ENCODE measurements at regions not wholly inside any gene's neighbourhood (a gene's known extent, or its start where the extent isn't known, plus 50 kb on each side); places are given as distances from the start of the nearest gene placed in this dataset.
A peak's percentile ranks its signal among the peaks of the same experiment; 100 is the strongest.
"Not testable (repeated sequence)": the region's sequence is repeated elsewhere in the genome, so short reads cannot be mapped to it uniquely, and the experiment has no call there.

DNA sequence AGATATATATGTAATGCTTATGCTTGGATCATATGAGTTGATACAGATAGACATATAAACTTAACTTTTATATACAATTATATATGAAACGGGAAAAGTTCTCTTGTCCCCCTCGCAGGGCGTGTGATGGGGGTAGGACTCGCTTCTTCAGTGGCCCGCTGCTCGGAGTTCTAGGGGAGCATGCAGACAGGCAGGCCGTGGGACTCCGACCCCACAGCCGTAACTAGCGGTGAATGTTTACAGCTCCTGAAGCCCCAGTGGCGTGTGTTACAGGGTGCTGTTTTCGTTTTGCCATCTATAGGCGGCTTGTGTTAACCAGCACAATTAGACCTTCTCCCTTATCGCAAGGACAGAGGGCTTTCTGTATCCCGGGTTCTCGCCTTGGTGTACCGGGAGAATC is 1899.8 kb downstream of the PCDH9 start:
- H3K56ac ChIP-seq (ENCODE audit: low read length): no peak overlapping the region
- no peak overlapping the region for H3K18ac ChIP-seq (ENCODE audit: low read length)
- WGBS (ENCODE audit: extremely low coverage, insufficient coverage, low lambda C conversion rate): no CpG with 5 or more reads among the region's 17 CpGs
- H3K4ac ChIP-seq (ENCODE audit: low read depth, low read length): no peak overlapping the region
- H3K4me1 ChIP-seq (ENCODE audit: control insufficient read depth, low read depth, low read length): no peaks in the 10 kb centered on the region
- no peak overlapping the region for H2BK5ac ChIP-seq (ENCODE audit: low read length)
- H3K23ac ChIP-seq (ENCODE audit: low read length): no peak overlapping the region
- no peak overlapping the region for H2BK15ac ChIP-seq (replicated peaks; ENCODE audit: low read depth)
- H3K79me1 ChIP-seq (ENCODE audit: low read length): no peaks in the 10 kb centered on the region
- no peak overlapping the region for H3K4me2 ChIP-seq (ENCODE audit: low read length)
- H3K4me3 ChIP-seq (ENCODE audit: low read length): no peak overlapping the region
- H3K79me2 ChIP-seq (ENCODE audit: control insufficient read depth, insufficient read depth, low read length): no peaks in the 10 kb centered on the region
- DNase-seq: no peak
- no peak overlapping the region for H2BK120ac ChIP-seq (ENCODE audit: low read depth, low read length)
- H3K27ac ChIP-seq (ENCODE audit: low read depth, low read length): no peak overlapping the region
- H4K8ac ChIP-seq (ENCODE audit: low read depth, low read length): no peak overlapping the region
- no peaks in the 10 kb centered on the region for H3K27me3 ChIP-seq (ENCODE audit: insufficient read depth, low read length, poor library complexity)
- no peaks in the 10 kb centered on the region for H3K36me3 ChIP-seq (ENCODE audit: control insufficient read depth, insufficient read depth, low read length)
- no peak overlapping the region for H4K5ac ChIP-seq (ENCODE audit: low read length)
- H2AK5ac ChIP-seq (ENCODE audit: low read length): no peak overlapping the region
- H3K9ac ChIP-seq (ENCODE audit: low read length): no peak overlapping the region

DNA sequence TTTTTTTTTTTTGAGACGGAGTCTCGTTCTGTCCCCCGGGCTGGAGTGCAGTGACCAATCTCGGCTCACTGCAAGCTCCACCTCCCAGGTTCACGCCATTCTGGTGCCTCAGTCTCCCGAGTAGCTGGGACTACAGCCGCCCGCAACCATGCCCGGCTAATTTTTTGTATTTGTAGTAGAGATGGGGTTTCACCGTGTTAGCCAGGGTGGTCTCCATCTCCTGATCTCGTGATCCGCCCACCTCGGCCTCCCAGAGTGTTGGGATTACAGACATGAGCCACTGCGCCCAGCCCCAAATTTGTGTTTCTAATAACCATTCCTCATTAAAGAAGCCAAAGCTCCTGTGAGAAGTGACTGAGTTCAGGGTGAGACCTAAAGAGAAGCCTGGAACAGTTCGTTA is 1906.9 kb downstream of the PCDH9 start:
- H2BK120ac ChIP-seq (ENCODE audit: low read depth, low read length); H3K79me2 ChIP-seq (ENCODE audit: control insufficient read depth, insufficient read depth, low read length); H3K56ac ChIP-seq (ENCODE audit: low read length); H3K27ac ChIP-seq (ENCODE audit: low read depth, low read length); H2BK5ac ChIP-seq (ENCODE audit: low read length); H3K27me3 ChIP-seq (ENCODE audit: insufficient read depth, low read length, poor library complexity); H3K4me1 ChIP-seq (ENCODE audit: control insufficient read depth, low read depth, low read length); DNase-seq; H4K8ac ChIP-seq (ENCODE audit: low read depth, low read length); H3K4ac ChIP-seq (ENCODE audit: low read depth, low read length); H3K4me2 ChIP-seq (ENCODE audit: low read length); H3K36me3 ChIP-seq (ENCODE audit: control insufficient read depth, insufficient read depth, low read length); H3K4me3 ChIP-seq (ENCODE audit: low read length); H4K5ac ChIP-seq (ENCODE audit: low read length); H3K23ac ChIP-seq (ENCODE audit: low read length); H2AK5ac ChIP-seq (ENCODE audit: low read length); H3K9ac ChIP-seq (ENCODE audit: low read length); H2BK15ac ChIP-seq (replicated peaks; ENCODE audit: low read depth); H3K79me1 ChIP-seq (ENCODE audit: low read length): not testable (repeated sequence)
- H3K18ac ChIP-seq (ENCODE audit: low read length): peak overlapping the region; percentile 39
- no CpG with 5 or more reads among the region's 15 CpGs for WGBS (ENCODE audit: extremely low coverage, insufficient coverage, low lambda C conversion rate)

DNA sequence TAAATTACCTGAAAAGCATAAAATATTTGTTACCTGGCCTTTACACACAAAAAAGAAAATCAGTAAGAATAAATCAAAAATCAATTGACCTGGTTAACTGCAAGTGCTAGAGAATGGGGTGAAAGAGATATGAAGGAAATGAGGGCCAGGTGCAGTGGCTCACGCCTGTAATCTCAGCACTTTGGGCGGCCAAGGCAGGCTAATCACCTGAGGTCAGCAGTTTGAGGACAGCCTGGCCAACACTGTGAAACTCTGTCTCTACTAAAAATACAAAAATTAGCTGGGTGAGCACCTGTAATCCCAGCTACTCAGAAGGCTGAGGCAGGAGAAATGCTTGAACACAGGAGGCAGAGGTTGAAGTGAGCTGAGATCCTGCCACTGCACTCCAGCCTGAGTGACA is 1908.7 kb downstream of the PCDH9 start:
- not testable (repeated sequence) for H3K4ac ChIP-seq (ENCODE audit: low read depth, low read length); H2AK5ac ChIP-seq (ENCODE audit: low read length); H3K79me2 ChIP-seq (ENCODE audit: control insufficient read depth, insufficient read depth, low read length); H3K4me2 ChIP-seq (ENCODE audit: low read length); H3K27ac ChIP-seq (ENCODE audit: low read depth, low read length); H2BK15ac ChIP-seq (replicated peaks; ENCODE audit: low read depth); DNase-seq; H3K79me1 ChIP-seq (ENCODE audit: low read length); H3K4me3 ChIP-seq (ENCODE audit: low read length); H3K27me3 ChIP-seq (ENCODE audit: insufficient read depth, low read length, poor library complexity); H4K8ac ChIP-seq (ENCODE audit: low read depth, low read length); H3K9ac ChIP-seq (ENCODE audit: low read length); H3K36me3 ChIP-seq (ENCODE audit: control insufficient read depth, insufficient read depth, low read length); H3K23ac ChIP-seq (ENCODE audit: low read length); H4K5ac ChIP-seq (ENCODE audit: low read length); H2BK120ac ChIP-seq (ENCODE audit: low read depth, low read length); H3K18ac ChIP-seq (ENCODE audit: low read length); H3K56ac ChIP-seq (ENCODE audit: low read length); H3K4me1 ChIP-seq (ENCODE audit: control insufficient read depth, low read depth, low read length); H2BK5ac ChIP-seq (ENCODE audit: low read length)
- WGBS (ENCODE audit: extremely low coverage, insufficient coverage, low lambda C conversion rate): no CpG with 5 or more reads among the region's 2 CpGs

DNA sequence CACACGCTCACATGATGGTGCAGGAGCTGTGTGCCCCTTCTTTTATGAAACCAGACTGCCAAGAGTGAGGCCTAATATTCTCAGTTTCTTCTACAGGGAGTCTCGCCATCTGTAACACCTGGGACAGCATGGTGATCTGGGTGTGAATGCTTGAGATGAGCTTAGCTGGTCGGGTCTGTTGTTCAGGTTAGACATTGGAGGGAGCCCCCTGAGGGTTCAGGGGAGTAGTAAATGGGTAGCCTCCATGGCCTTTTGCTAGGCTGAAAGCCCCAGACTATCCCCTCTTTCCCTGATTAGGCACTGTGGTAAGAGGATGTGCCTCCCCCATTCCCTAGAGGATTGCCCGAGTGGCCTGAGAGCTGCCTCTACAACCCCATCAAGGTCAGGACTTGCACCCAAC is 1916.1 kb downstream of the PCDH9 start:
- Histone ChIP-seq H2AK5ac (ENCODE audit: low read length) (no peak overlapping the region), H4K8ac (ENCODE audit: low read depth, low read length) (no peak overlapping the region), H2BK5ac (ENCODE audit: low read length) (no peak overlapping the region), H4K5ac (ENCODE audit: low read length) (no peak overlapping the region), H2BK15ac (replicated peaks; ENCODE audit: low read depth) (no peak overlapping the region), H3K79me1 (ENCODE audit: low read length) (no peaks in the 10 kb centered on the region), H3K4ac (ENCODE audit: low read depth, low read length) (no peak overlapping the region), H3K36me3 (ENCODE audit: control insufficient read depth, insufficient read depth, low read length) (no peaks in the 10 kb centered on the region), H3K4me3 (ENCODE audit: low read length) (no peak overlapping the region), H3K4me1 (ENCODE audit: control insufficient read depth, low read depth, low read length) (no peaks in the 10 kb centered on the region), H3K56ac (ENCODE audit: low read length) (no peak overlapping the region), H3K27me3 (ENCODE audit: insufficient read depth, low read length, poor library complexity) (no peaks in the 10 kb centered on the region), H3K4me2 (ENCODE audit: low read length) (no peak overlapping the region), H3K23ac (ENCODE audit: low read length) (no peak overlapping the region), H2BK120ac (ENCODE audit: low read depth, low read length) (no peak overlapping the region), H3K79me2 (ENCODE audit: control insufficient read depth, insufficient read depth, low read length) (no peaks in the 10 kb centered on the region), H3K18ac (ENCODE audit: low read length) (no peak overlapping the region), H3K27ac (ENCODE audit: low read depth, low read length) (no peak overlapping the region), H3K9ac (ENCODE audit: low read length) (no peak overlapping the region)
- DNase-seq: no peak
- WGBS (ENCODE audit: extremely low coverage, insufficient coverage, low lambda C conversion rate): no CpG with 5 or more reads among the region's 4 CpGs

DNA sequence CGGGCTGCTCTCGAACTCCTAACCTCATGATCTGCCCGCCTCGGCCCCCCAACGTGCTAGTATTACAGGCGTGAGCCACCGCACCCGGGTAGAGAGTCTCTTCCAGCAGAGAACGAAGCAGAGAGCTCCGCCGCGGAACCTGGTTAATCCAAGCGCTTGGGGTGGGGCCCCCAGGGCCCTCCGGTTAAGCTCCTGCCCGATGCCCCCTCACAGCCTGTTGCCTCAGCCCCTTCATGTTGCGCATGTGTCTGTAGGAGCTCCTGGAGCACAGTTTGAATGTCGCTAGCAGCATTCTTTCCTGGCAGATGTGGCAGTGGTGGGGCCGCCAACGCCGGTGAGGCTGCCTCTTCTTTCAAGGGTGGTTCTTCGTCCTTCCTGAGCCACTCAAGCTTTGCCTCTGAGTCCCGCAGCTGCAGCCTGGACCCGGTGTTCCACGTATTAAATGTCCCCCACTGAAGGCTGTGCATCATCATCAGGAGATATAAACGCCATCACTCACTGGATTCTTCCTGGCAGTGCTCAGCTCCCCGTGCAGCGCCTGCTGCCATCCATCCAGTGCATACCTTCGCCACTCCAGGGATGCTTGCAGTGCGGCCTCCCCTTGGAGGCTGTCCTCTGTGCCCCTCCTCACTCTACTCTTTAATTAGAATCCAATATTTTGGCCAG is 1919.3 kb downstream of the PCDH9 start:
- H4K8ac ChIP-seq (ENCODE audit: low read depth, low read length): no peak overlapping the region
- WGBS (ENCODE audit: extremely low coverage, insufficient coverage, low lambda C conversion rate): no CpG with 5 or more reads among the region's 29 CpGs
- no peak overlapping the region for H3K18ac ChIP-seq (ENCODE audit: low read length)
- H3K4ac ChIP-seq (ENCODE audit: low read depth, low read length): no peak overlapping the region
- H3K79me1 ChIP-seq (ENCODE audit: low read length): no peaks in the 10 kb centered on the region
- H4K5ac ChIP-seq (ENCODE audit: low read length): no peak overlapping the region
- H3K27me3 ChIP-seq (ENCODE audit: insufficient read depth, low read length, poor library complexity): no peaks in the 10 kb centered on the region
- no peaks in the 10 kb centered on the region for H3K79me2 ChIP-seq (ENCODE audit: control insufficient read depth, insufficient read depth, low read length)
- H2BK5ac ChIP-seq (ENCODE audit: low read length): no peak overlapping the region
- no peak overlapping the region for H3K4me3 ChIP-seq (ENCODE audit: low read length)
- no peak overlapping the region for H2BK15ac ChIP-seq (replicated peaks; ENCODE audit: low read depth)
- H3K36me3 ChIP-seq (ENCODE audit: control insufficient read depth, insufficient read depth, low read length): no peaks in the 10 kb centered on the region
- no peaks in the 10 kb centered on the region for H3K4me1 ChIP-seq (ENCODE audit: control insufficient read depth, low read depth, low read length)
- H3K9ac ChIP-seq (ENCODE audit: low read length): no peak overlapping the region
- no peak overlapping the region for H3K56ac ChIP-seq (ENCODE audit: low read length)
- H3K23ac ChIP-seq (ENCODE audit: low read length): no peak overlapping the region
- no peak overlapping the region for H2AK5ac ChIP-seq (ENCODE audit: low read length)
- H3K4me2 ChIP-seq (ENCODE audit: low read length): no peak overlapping the region
- no peak for DNase-seq
- H3K27ac ChIP-seq (ENCODE audit: low read depth, low read length): no peak overlapping the region
- H2BK120ac ChIP-seq (ENCODE audit: low read depth, low read length): no peak overlapping the region

DNA sequence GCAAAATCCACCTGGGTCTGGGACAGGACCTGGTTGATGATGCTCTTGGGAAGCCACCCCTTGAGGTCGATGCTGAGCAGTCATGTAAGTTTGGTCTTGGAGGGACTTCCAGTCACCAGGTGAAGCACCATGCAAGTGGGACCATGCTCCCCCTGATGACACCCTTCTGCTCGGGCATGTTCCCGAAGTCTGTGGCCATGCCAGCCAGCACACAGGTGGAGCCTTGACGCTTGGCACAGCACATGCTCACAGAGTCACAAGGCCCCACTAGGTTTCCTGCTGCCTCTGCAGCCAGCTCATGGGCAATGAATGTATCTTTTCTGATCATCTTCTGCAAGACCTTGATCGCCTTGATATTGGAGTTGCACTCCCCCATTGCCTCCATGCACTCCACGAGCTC is 1920.2 kb downstream of the PCDH9 start:
- H3K79me2 ChIP-seq (ENCODE audit: control insufficient read depth, insufficient read depth, low read length): no peaks in the 10 kb centered on the region

More for the DNA sequence above, 1920.2 kb downstream of the PCDH9 start:
- no peak overlapping the region for H3K4me3 ChIP-seq (ENCODE audit: low read length)
- H3K4me1 ChIP-seq (ENCODE audit: control insufficient read depth, low read depth, low read length): no peaks in the 10 kb centered on the region
- no peak for DNase-seq
- H2BK5ac ChIP-seq (ENCODE audit: low read length): no peak overlapping the region
- no peak overlapping the region for H3K56ac ChIP-seq (ENCODE audit: low read length)
- H3K4me2 ChIP-seq (ENCODE audit: low read length): no peak overlapping the region
- no peak overlapping the region for H3K18ac ChIP-seq (ENCODE audit: low read length)
- no peak overlapping the region for H2AK5ac ChIP-seq (ENCODE audit: low read length)
- H3K4ac ChIP-seq (ENCODE audit: low read depth, low read length): no peak overlapping the region
- no peaks in the 10 kb centered on the region for H3K79me1 ChIP-seq (ENCODE audit: low read length)
- WGBS (ENCODE audit: extremely low coverage, insufficient coverage, low lambda C conversion rate): no CpG with 5 or more reads among the region's 6 CpGs
- H4K5ac ChIP-seq (ENCODE audit: low read length): no peak overlapping the region
- H4K8ac ChIP-seq (ENCODE audit: low read depth, low read length): no peak overlapping the region
- no peak overlapping the region for H3K23ac ChIP-seq (ENCODE audit: low read length)
- H3K9ac ChIP-seq (ENCODE audit: low read length): no peak overlapping the region
- no peak overlapping the region for H3K27ac ChIP-seq (ENCODE audit: low read depth, low read length)
- H3K36me3 ChIP-seq (ENCODE audit: control insufficient read depth, insufficient read depth, low read length): no peaks in the 10 kb centered on the region
- H3K27me3 ChIP-seq (ENCODE audit: insufficient read depth, low read length, poor library complexity): no peaks in the 10 kb centered on the region
- no peak overlapping the region for H2BK120ac ChIP-seq (ENCODE audit: low read depth, low read length)
- no peak overlapping the region for H2BK15ac ChIP-seq (replicated peaks; ENCODE audit: low read depth)
